BJ (cell line): ENCODE measurements at regions not wholly inside any gene's neighbourhood (a gene's known extent, or its start where the extent isn't known, plus 50 kb on each side); places are given as distances from the start of the nearest gene placed in this dataset.

Source experiments
- CTCF ChIA-PET: fragments of 350-600 bp; formaldehyde crosslinking; extraction: SDS; loops from one replicate; lab custom pipeline; 2021; ENCODE audit warnings: antibody characterized with exemption, inconsistent platforms; lab: Yijun Ruan, JAX
- POLR2A ChIA-PET: fragments of 300-600 bp; sonication (Branson Sonifier 250); formaldehyde crosslinking; extraction: SDS; loops from one replicate; lab custom pipeline; 2021; ENCODE audit warnings: antibody characterized with exemption; lab: Charles Lee
- DNase-seq: peaks from one replicate; pipeline ENCODE4 v3.0.0-alpha.2; 2011; ENCODE audit warnings: low read depth
- H3K27me3 ChIP-seq: 2 replicates; pipeline ENCODE4 v1.6.0; 2011; ENCODE audit warnings: low read length; ENCODE audit not compliant: control insufficient read depth, insufficient read depth
- H3K36me3 ChIP-seq: 2 replicates; pipeline ENCODE4 v1.5.1; 2011; ENCODE audit warnings: low read length; ENCODE audit not compliant: control insufficient read depth, insufficient read depth
- H3K4me3 ChIP-seq: 2 replicates; pipeline ENCODE4 v1.5.1; 2011; ENCODE audit warnings: low read depth, mild to moderate bottlenecking, control low read depth, low read length
- CTCF ChIP-seq: IDR thresholded peaks from 2 replicates; pipeline ENCODE4 v1.5.1; 2011; ENCODE audit warnings: low read depth, mild to moderate bottlenecking, control low read depth, inconsistent platforms, low read length, moderate library complexity; ENCODE audit not compliant: insufficient read depth

GRCh38 chr13:82341116-82341515 lies 1541.2 kb downstream of the SLITRK1 start:
- TF ChIP-seq CTCF, result no peak
- ChIA-PET CTCF (no interaction called here), POLR2A (no interaction called here)
- DNase-seq, result no peak
- Histone ChIP-seq H3K4me3 (no peak overlapping the region), H3K36me3 (no peaks in the 10 kb centered on the region), H3K27me3 (no peaks in the 10 kb centered on the region)

- ChIA-PET CTCF (no interaction called here), POLR2A (no interaction called here)
- no peak for DNase-seq
- peak; percentile 13; the same call in 1 of the 2 replicates for TF ChIP-seq CTCF
- H3K4me3 ChIP-seq, result no peak overlapping the region
- no peaks in the 10 kb centered on the region for H3K36me3 ChIP-seq
- H3K27me3 ChIP-seq, result no peaks in the 10 kb centered on the region
Observed at GRCh38 chr13:82330499-82330898, 1551.8 kb downstream of the SLITRK1 start.

GRCh38 chr13:82323101-82323500 lies 1559.2 kb downstream of the SLITRK1 start:
- POLR2A ChIA-PET, result no interaction called here
- Histone ChIP-seq H3K27me3 (no peaks in the 10 kb centered on the region), H3K4me3 (no peak overlapping the region), H3K36me3 (no peaks in the 10 kb centered on the region)
- no peak for TF ChIP-seq CTCF
- CTCF ChIA-PET, result no interaction called here
- DNase-seq, result no peak

GRCh38 chr13:82305588-82305987 lies 1576.7 kb downstream of the SLITRK1 start:
- ChIA-PET CTCF (no interaction called here), POLR2A (no interaction called here)
- no peak for TF ChIP-seq CTCF
- H3K27me3 ChIP-seq, result no peaks in the 10 kb centered on the region
- no peaks in the 10 kb centered on the region for H3K36me3 ChIP-seq
- DNase-seq, result no peak
- no peak overlapping the region for H3K4me3 ChIP-seq

GRCh38 chr13:82298106-82298505 lies 1584.2 kb downstream of the SLITRK1 start:
- no peaks in the 10 kb centered on the region for H3K36me3 ChIP-seq
- no peaks in the 10 kb centered on the region for H3K27me3 ChIP-seq
- ChIA-PET CTCF (no interaction called here), POLR2A (no interaction called here)
- TF ChIP-seq CTCF, result no peak
- H3K4me3 ChIP-seq, result no peak overlapping the region
- DNase-seq, result no peak
